Skeletal muscle cell (primary cell): ENCODE measurements at regions not wholly inside any gene's neighbourhood (a gene's known extent, or its start where the extent isn't known, plus 50 kb on each side); places are given as distances from the start of the nearest gene placed in this dataset.
A peak's percentile ranks its signal among the peaks of the same experiment; 100 is the strongest.
"Not testable (repeated sequence)": the region's sequence is repeated elsewhere in the genome, so short reads cannot be mapped to it uniquely, and the experiment has no call there.

Source experiments
- DNase-seq: peaks from one replicate; pipeline ENCODE4 v3.0.0-alpha.2; 2010; ENCODE audit warnings: low read depth
- H3K4me3 ChIP-seq: 2 replicates; pipeline ENCODE4 v1.5.1; 2011; ENCODE audit warnings: low read depth, mild to moderate bottlenecking, control low read depth, low read length, moderate library complexity

GRCh38 chr4:100907465-100908454, 389.9 kb upstream of the EMCN start:
- DNase-seq = no peak
- no peak overlapping the region for H3K4me3 ChIP-seq

- H3K4me3 ChIP-seq = no peak overlapping the region
- DNase-seq = no peak
Measured at GRCh38 chr4:100906973-100907372, 389.2 kb upstream of the EMCN start.

GRCh38 chr4:100900945-100901344, 383.1 kb upstream of the EMCN start:
- not testable (repeated sequence) for DNase-seq, H3K4me3 ChIP-seq

- no peak for DNase-seq
Measured at GRCh38 chr4:100900134-100900533, 382.3 kb upstream of the EMCN start.

GRCh38 chr4:100898844-100899243, 381.0 kb upstream of the EMCN start:
- no peak overlapping the region for H3K4me3 ChIP-seq

More at GRCh38 chr4:100900134-100900533, 382.3 kb upstream of the EMCN start:
- H3K4me3 ChIP-seq = no peak overlapping the region

GRCh38 chr4:100895556-100896197, 377.9 kb upstream of the EMCN start:
- no peak for DNase-seq
- peak overlapping the region; percentile 9 for H3K4me3 ChIP-seq

More at GRCh38 chr4:100898844-100899243, 381.0 kb upstream of the EMCN start:
- DNase-seq = no peak

- H3K4me3 ChIP-seq = no peak overlapping the region
- no peak for DNase-seq
Measured at GRCh38 chr4:100894339-100894870, 376.6 kb upstream of the EMCN start.

GRCh38 chr4:100891808-100892207, 374.0 kb upstream of the EMCN start:
- DNase-seq = no peak
- H3K4me3 ChIP-seq = no peak overlapping the region

GRCh38 chr4:100889898-100890297, 372.1 kb upstream of the EMCN start:
- no peak for DNase-seq
- no peak overlapping the region for H3K4me3 ChIP-seq

- H3K4me3 ChIP-seq = no peak overlapping the region
- DNase-seq = no peak
Measured at GRCh38 chr4:100889401-100889800, 371.6 kb upstream of the EMCN start.

- no peak for DNase-seq
- no peak overlapping the region for H3K4me3 ChIP-seq
Measured at GRCh38 chr4:100882661-100883060, 364.8 kb upstream of the EMCN start.

- H3K4me3 ChIP-seq = no peak overlapping the region
- no peak for DNase-seq
Measured at GRCh38 chr4:100881283-100881682, 363.5 kb upstream of the EMCN start.

GRCh38 chr4:100880011-100880410, 362.2 kb upstream of the EMCN start:
- no peak for DNase-seq
- no peak overlapping the region for H3K4me3 ChIP-seq

GRCh38 chr4:100879471-100879870, 361.6 kb upstream of the EMCN start:
- DNase-seq = no peak
- H3K4me3 ChIP-seq = no peak overlapping the region

GRCh38 chr4:100876546-100876945, 358.7 kb upstream of the EMCN start:
- H3K4me3 ChIP-seq = no peak overlapping the region
- no peak for DNase-seq

- no peak for DNase-seq
- H3K4me3 ChIP-seq = no peak overlapping the region
Measured at GRCh38 chr4:100875296-100876068, 357.7 kb upstream of the EMCN start.

GRCh38 chr4:100872811-100873210, 355.0 kb upstream of the EMCN start:
- DNase-seq = peak; percentile 9
- no peak overlapping the region for H3K4me3 ChIP-seq

- H3K4me3 ChIP-seq = no peak overlapping the region
- DNase-seq = no peak
Measured at GRCh38 chr4:100870940-100871772, 353.3 kb upstream of the EMCN start.

- no peak overlapping the region for H3K4me3 ChIP-seq
- no peak for DNase-seq
Measured at GRCh38 chr4:100869276-100869675, 351.5 kb upstream of the EMCN start.
